C1 segment of cervical spinal cord (tissue), 14 donors: ENCODE measurements at regions not wholly inside any gene's neighbourhood (a gene's known extent, or its start where the extent isn't known, plus 50 kb on each side); places are given as distances from the start of the nearest gene placed in this dataset.

Experiments used
- DNase-seq, 14 donors: peaks; one replicate each; lab custom pipeline; 2025; lab: John Stamatoyannopoulos, UW

DNA sequence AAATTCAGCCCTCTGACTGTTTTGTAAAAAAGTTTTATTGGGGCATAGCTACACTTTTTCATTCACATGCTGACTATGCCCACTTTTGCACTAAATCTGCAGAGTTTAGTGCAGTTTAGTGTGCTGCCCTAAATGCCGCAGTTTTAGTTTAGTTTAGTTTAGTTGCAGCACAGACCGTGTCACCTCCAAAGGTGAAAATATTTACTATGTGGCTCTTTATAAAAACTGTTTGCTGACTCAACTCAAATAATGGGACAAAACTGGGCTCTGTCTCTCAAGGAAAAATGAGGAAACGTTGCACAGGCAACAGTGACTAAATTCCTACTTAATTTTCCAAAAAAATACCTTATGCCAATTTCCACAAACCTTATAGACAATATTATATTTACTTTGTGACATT is 314.2 kb downstream of the C4orf33 start:
- DNase-seq: no peak

DNA sequence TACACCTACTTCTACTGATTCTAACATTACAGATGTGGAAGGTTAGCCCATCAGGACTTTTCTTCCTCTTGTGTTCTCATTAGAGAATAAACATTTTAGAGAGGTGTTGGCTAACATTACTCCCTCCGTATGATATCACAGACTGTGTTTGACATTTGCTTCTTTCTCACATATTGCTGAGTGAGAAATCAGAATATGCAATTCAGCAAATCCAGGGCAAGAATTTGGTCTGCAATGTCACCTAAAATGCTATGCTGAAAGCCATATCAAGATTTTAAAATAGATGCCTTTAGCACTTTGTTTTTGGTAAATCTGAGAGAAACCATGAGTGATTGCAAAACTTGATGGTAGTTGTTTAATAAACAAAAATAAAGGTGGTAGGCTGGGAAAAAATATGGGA is 319.1 kb downstream of the C4orf33 start:
- no peak for DNase-seq

DNA sequence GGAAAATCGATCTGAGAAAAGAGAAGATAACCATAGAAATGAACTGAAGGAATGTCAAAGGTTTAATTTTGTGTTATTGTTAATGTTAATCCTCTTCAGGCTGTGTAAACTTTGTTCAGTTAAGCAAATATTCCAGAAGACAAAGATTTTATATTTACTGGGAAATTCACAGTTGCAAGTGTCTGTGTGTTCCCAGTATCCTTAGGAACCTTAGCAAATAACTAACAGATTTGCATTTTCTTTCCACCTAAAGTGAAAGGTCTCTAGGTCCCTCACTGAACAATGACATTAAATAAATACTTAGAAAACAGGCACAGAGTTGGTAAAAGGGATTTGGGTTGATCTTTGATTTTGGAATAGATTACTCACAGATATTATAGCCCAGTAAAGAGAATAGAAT is 324.7 kb downstream of the C4orf33 start:
- no peak for DNase-seq

DNA sequence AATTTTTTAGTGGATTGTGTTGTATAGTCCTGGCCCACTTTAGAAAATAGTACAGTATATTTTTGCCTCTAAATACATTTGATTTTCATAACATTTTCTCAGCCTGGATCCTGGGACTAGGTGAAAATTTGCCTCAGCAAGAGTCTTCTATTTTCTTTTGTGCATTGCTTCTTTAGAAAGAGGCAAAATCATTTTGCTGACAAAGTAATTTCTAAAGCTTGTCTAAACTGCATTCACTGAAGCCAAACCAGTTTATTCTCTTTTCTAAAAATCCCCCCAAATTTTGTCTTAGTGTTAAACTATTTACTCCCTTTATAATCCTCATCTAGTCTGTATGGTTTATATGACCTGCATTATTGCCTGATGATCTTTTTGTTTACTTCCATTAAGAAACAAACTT is 326.3 kb downstream of the C4orf33 start:
- no peak for DNase-seq

DNA sequence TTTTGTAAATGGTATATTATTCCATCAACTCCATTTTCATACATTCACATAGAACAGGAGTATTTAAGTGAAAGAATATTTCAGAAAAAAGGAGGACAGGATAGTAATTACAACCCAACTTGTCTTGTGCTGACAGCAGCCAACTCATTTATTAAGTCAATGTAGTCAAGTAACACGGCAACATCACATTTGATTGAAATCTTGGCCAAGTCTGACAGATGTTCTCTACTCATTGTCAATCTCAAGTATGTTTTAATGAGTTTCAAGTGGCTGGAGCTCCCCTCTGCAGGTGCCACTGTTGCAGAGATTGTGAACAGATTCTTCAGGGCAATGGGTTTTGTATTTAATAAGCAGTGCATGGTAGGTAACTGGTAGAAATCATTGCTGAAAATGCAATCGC is 332.5 kb downstream of the C4orf33 start:
- DNase-seq: no peak

DNA sequence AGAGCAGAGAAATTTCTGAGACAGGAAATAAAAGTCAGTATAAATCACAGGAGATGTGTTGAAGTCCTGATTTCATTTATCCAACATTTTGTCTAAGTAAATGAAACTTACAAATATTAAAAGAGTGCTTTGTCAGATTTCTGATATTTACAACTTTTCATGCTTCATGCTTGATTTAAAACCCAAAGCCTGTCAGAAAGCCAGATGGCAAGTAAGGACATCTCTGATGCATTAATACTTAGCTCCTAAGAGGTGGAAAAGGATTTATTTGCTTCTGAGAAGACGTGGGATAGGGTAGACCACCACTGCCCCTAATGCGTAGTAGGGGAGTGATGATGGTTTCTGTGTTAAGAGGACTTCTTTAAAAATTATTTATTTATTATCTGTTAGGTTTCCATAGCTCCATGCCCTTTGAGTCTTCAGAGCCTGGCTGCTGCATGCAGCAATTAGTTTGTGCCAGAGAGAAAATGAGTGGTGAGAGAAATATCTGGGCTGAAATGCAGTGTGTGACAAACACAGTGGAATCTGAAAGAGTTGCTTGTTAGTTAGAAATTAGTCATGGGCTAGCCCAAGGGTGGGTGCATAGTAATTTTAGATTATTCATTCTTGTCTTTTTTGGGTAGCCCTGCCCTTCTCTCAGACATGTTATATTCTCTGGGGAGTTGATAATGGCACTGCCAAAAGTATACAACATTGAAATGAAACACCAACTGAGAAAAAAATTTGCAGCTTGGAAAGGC is 333.8 kb downstream of the C4orf33 start:
- no peak for DNase-seq

DNA sequence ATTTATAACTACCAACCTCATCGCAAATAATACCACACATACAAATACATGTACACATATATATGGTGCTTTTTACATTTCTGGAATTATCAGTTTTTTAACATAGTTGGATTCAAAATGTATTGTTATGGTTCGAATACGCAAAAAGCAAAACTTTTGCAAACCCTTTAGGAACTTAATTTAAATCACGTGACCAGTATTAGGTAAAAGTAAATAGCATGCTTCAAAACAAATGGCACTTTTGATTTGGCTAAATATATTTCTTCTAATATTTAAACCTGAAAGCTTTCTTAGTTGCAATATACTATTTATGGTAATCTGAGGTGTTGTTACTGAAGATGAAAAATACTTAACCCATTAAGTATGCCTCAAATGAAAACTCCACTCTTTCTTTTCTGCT is 341.4 kb downstream of the C4orf33 start:
- DNase-seq: no peak

DNA sequence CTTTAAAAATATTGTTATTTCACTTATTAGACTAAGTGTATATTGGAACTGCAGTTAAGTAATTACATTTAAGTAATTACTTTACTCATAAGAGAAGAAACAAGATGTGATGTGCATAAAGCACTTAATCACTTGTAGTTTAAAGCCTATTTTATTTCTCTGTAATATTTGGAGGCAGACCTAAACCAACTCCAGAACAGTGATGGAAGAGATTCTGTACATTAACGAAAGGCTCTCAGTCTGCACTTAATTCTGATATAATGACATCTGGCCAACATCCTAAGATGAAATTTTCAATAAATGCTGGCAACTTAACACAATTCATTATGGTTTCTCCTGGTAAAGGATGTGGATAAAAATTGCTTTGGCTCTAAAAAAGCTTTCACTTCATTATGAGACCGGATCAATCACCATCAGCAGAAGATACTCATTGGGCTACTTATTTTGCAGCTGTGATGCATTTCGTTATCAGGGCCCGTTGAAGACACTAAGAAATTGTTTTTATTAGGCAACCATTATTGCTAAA is 342.6 kb downstream of the C4orf33 start:
- no peak for DNase-seq

DNA sequence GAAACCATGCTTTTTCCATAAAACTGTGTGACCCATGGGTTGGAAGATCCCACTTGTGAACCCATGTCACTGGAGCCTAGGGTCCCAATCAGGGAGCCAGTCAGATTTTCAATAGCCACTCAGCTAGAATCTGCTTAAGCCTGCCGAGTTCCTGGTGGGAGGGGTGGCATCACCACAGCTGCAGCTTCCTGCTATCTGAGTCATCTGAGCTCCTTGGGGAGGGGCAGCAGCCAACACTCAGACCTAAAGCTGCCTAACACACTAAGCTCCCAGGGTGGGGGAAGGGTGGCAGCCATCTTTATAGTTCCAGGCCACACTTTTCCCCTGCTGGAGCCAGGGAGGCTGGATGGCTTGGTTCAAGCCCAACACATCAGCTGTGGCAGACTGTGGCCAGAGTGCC is 350.1 kb downstream of the C4orf33 start:
- no peak for DNase-seq

DNA sequence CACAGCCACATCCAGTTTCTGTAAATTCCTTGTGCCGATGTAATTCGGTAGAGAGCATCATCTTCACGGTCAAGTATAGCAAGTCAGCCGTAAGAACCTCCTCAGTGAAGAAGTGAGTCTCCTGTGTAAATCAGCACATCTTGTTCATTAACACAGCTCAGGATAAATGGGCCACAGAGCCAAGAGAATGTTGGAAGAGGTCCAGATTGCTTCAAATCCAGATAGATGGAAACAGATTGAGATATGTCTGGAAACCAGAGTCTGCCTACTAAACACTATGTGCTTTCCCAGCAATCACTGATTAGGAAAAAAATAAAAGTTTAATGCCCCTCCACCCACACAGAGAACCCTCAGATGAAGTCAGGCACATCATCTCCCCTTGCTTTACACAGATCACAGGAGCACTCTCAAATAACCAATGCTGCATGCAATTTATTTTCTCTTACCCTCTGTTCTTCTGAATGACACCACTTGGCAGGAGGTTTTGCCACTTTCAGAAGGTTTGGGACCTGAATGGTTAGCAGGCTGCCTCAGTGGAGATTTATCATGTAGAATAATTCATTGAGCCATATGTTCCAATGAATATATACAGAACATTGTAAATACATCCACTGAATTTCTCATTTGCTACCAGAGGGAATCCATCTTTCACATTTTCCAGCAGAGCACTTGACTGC is 357.7 kb downstream of the C4orf33 start:
- DNase-seq: no peak

DNA sequence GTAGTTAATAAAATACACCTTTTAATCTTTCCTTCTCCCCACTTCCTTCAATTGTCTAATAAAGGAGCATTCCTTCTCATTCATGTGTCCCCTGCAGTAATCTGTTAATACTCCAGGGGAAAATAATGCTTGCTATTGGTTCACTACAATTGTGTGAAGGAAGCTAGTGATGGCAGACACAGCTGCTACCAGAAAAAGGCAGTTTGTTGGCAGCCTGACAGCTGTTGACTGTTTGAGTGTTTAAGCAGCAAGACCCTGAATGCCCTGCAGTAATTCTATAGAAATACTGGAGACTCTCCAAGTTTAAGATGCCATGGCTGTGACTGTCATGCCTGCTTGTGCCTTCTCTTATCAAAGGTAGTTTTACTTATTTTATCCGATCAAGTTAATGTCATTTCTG is 359.5 kb downstream of the C4orf33 start:
- DNase-seq: no peak

DNA sequence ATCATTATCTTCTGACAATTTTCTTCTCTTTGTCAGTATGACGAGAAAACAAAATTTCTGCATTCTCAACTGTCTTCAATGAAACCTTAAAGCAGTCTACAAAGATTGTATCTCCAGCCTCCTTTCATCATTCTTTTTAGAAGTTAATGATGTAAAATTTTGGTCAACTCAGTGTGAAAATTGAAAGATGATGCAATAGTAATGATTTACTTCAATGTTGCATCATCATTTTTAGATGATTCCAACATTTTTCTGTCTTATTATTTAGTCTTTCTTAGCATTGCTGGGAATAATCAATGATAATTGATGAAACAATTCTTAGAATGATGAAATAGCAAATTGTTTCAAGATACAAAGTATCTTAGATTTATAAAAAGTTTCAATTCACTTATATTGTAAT is 372.7 kb downstream of the C4orf33 start:
- DNase-seq: no peak

DNA sequence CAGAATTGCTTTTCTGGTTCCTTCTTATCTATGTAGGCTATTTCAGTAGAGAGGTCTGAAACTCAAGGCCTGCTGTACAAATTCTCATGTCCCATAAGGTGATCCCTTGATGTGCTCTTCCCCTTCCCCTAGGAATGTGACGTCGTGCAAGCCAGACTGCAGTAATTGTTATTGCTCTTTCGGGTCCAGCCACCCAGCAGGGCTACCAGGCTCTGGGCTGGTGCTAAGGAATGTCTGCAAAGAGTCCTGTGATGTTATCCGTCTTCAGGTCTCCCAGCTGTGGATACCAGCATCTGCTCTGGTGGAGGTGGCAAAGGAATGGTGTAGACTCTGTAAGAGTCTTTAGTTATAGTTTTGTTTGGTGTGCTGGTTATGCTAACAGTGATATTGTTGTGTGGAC is 378.7 kb downstream of the C4orf33 start:
- DNase-seq: no peak

DNA sequence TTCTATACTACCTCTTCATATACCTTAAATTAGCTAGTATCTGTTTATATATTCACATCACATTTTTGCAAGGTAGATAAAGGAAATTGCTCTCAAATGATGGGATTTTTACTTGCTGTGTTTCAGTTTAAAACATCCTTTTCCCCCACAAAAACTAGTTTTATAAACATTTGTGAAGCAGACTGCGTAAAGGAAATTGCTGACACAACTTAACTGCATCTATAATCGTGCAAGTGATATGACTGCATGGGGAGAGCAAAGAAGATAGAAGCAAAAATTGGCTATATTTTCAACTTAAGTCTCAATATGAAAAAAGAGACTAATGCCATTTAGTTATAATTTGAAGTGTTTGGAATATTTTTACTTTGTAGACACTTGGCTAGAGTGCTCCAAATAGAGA is 385.2 kb downstream of the C4orf33 start:
- no peak for DNase-seq

DNA sequence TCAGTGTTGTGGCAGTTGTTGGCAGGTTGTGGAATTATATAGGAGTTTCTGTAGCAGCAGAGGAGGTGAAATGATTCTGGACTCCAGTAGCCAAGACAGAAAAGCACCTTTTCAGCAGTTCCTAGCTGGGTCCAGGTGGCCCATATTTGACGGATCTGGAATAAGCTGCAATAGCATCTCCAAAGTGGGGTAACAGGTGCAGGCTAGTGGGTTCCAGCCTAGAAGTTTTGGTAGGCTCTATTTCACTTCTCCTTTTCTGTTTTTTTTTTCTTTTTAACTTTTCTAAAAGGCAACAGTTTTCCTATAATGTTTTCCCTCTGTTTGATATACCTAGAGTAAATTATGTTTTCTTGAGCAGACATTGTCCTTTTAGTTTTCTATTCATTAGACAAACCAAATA is 392.5 kb downstream of the C4orf33 start:
- no peak for DNase-seq

DNA sequence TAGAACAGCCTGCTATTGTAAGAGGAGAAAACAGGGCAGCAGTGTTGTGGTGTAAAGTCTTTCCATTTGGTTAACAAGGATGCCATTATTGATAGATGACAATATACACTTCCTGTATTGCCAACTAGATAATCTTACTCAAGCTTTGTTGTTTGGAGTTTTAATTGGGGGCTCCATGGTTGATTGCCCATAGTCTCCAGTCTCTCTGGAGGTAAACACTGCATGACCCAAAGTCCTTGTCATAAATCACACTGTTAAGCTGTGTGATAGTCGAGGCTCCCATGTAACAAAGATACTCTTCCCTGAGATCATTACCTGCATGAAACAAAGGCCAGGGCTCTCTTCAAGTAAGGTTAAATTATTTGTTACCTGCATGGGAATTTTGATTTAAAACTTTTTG is 394.6 kb downstream of the C4orf33 start:
- DNase-seq: no peak

DNA sequence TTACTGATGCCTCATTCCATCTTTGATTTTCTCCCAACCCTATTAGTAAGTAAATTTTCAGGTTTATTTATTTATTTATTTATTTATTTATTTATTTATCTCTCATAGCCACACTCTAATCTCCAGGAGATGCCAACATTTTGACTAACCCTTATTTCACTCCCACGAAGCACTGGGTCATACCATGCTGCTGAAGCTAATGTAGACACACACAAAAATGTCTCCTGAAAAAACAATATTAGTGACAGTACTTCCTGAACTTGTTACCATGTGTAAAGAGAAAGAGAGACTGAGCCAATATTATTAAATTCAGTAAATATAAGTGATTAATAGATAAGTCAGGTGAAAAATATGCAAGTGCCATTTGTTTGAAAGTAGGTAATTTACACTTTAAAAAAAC is 402.7 kb downstream of the C4orf33 start:
- DNase-seq: no peak

DNA sequence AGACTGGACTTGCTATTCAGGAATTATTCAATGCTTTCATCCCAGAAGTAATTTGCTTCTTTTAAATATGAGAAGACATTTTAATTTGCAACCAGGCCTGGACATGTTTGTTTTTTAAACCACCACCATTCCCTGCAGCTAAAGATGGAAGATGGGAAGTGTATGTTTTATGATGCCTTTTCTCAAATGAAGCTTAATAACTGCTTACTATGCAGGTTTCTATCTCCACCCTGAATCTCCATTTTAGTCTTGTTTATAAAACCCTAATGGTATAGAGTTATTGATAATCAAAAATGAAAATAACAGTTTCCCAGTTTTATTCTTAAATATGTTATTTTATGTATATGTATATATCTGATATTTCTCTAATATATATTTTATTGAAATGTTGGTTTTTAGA is 418.9 kb downstream of the C4orf33 start:
- no peak for DNase-seq

DNA sequence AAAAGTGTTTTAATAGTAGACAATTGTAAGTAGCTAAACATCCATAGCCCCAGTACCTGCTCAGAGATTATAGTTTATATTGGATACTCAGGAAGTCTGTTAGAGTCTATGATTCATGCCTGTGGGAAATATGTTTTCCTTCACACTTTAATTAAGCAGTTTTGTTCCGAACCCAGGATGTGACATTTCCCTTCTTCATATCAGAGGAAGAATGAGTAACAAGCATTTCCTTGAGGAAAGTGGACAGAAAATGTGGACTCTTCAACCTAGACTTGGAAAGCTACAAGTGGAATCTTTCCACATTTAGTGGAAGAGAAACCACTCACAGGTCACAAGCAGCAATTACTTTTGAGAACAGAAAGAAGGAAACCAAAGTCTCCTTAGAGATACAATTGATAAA is 419.4 kb downstream of the C4orf33 start:
- no peak for DNase-seq

DNA sequence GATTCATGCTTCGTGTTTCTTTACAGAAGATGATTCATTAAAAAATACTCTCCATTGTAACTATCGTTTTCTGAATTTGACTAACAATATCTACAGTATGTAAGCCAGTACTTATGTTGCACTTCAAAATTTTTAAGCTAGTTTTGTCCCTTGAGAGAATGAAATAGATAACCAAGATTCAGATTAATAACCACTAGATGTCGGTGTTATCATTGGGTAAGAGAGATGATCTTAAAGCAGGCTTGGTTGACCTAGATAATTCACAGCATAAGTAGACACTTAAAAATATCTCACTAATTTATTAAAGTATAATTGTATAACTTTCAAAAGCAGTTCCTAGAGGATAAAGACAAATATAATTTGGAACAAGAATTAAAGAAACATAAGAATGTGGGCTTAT is 430.9 kb downstream of the C4orf33 start:
- DNase-seq: no peak

DNA sequence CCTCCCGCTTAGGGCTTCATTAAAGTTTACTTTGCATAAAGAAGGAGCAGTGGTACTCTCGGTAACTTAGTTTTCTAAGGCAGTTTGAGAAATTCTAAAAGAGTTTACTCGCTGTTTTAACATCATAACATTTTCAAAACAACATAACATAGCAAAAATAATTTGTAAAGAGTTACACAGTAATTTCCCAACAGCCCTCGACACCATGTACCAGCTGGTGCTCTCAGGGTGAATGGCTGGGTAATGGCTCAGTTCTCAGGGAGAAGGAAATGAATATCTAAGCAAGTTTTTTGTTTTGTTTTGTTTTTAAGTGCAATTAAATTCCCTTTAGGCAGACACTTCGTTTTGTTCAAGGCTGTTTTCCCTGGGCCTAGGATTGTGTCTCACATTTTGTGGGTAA is 435.3 kb downstream of the C4orf33 start:
- no peak for DNase-seq

DNA sequence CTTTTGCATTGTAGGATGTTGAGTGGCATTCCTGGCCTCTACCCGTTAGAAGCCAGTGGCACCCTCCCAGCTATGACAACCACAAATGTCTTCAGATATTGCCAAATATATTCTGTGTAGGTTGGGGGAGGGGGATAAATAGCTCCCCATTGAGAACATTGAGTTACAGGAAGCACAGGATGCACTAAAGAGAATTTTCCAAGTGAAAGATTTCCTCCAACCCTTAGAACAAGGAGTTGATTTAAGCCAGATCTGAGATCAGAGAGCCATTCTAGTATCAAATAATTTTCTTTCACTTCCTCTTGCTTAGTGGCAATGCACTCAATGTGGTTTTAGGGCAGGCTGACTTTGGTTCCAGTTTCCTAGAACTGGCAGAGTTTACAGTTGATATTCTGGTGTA is 436.6 kb downstream of the C4orf33 start:
- DNase-seq: no peak

DNA sequence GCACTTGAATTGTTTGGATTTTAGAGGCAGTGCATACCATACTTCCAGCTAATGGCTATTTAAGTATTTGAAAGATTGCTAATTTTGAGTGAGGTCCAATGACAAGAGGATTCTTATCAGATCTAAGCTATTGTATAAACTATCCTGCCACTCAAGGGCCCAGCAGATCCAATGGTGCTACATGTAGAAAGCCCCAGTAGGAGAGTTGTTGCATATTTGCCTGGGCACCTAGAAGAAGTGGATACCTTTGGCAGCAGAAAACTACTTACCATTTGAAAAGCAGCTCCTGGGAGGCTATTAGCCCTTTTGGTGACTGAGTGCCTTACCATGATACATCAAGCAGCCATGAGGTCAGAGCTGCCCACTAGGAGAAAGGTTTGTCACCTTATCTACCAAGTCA is 447.3 kb downstream of the C4orf33 start:
- no peak for DNase-seq
